ENCODE measurements at regions not wholly inside any gene's neighbourhood (a gene's known extent, or its start where the extent isn't known, plus 50 kb on each side); places are given as distances from the start of the nearest gene placed in this dataset.

DNA sequence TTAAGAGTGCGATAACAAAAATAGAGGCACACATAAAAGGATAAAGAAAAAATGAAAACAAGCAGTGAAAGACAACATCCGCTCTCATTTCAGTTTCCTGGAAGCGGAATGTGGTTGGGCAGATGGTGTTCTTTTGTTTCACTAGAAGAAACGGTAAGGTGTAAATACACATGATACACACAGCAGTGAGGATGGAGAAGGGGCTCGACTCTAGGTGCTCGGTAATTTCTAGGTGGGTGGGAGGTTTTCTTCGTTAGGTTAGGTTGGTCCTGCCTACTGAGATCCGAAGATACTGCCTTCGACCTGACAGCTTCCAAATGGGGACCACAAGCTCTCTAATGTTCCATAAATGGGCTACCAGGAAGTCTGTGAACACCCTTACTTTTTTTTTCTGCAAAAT is 1082.5 kb downstream of the BCL11B start:
- Histone ChIP-seq H3K9me3 (ENCODE audit: low read length) (no peaks in the 10 kb centered on the region), H3K4me2 (ENCODE audit: low read length) (no peak overlapping the region), H2AFZ (ENCODE audit: low read depth, low read length) (no peak overlapping the region), H3K4me3 (ENCODE audit: low read length) (no peak overlapping the region), H3F3A (ENCODE audit: insufficient read depth, low read length, poor library complexity, severe bottlenecking) (no peaks in the 10 kb centered on the region), H3K79me2 (replicated peaks; ENCODE audit: insufficient read depth, low read length) (no peaks in the 10 kb centered on the region), H3K36me3 (ENCODE audit: insufficient read depth, low read length) (no peaks in the 10 kb centered on the region), H3K27ac (ENCODE audit: low read length) (no peak overlapping the region), H3K9ac (ENCODE audit: low read length) (no peak overlapping the region), H3K27me3 (ENCODE audit: insufficient read depth, low read depth, low read length) (no peaks in the 10 kb centered on the region), H4K20me1 (ENCODE audit: insufficient read depth) (no peaks in the 10 kb centered on the region), H3K9me2 (ENCODE audit: insufficient read depth, low read length) (no peaks in the 10 kb centered on the region)
- TF ChIP-seq TAF1 (IDR thresholded peaks at IDR 0.05; ENCODE audit: low read depth) (no peak), EZH2 (IDR thresholded peaks at IDR 0.05; ENCODE audit: borderline replicate concordance, insufficient read depth, low read length, poor library complexity, severe bottlenecking) (no peak), SMC3 (conservative IDR thresholded peaks at IDR 0.05; ENCODE audit: poor library complexity) (no peak), MXI1 (conservative IDR thresholded peaks at IDR 0.05; ENCODE audit: poor library complexity, severe bottlenecking) (no peak), EP300 (conservative IDR thresholded peaks at IDR 0.05; ENCODE audit: poor library complexity, severe bottlenecking) (no peak), POLR2AphosphoS5 (IDR thresholded peaks at IDR 0.05) (no peak), RAD21 (conservative IDR thresholded peaks at IDR 0.05) (no peak)
- TF ChIP-seq, protein P1, sequence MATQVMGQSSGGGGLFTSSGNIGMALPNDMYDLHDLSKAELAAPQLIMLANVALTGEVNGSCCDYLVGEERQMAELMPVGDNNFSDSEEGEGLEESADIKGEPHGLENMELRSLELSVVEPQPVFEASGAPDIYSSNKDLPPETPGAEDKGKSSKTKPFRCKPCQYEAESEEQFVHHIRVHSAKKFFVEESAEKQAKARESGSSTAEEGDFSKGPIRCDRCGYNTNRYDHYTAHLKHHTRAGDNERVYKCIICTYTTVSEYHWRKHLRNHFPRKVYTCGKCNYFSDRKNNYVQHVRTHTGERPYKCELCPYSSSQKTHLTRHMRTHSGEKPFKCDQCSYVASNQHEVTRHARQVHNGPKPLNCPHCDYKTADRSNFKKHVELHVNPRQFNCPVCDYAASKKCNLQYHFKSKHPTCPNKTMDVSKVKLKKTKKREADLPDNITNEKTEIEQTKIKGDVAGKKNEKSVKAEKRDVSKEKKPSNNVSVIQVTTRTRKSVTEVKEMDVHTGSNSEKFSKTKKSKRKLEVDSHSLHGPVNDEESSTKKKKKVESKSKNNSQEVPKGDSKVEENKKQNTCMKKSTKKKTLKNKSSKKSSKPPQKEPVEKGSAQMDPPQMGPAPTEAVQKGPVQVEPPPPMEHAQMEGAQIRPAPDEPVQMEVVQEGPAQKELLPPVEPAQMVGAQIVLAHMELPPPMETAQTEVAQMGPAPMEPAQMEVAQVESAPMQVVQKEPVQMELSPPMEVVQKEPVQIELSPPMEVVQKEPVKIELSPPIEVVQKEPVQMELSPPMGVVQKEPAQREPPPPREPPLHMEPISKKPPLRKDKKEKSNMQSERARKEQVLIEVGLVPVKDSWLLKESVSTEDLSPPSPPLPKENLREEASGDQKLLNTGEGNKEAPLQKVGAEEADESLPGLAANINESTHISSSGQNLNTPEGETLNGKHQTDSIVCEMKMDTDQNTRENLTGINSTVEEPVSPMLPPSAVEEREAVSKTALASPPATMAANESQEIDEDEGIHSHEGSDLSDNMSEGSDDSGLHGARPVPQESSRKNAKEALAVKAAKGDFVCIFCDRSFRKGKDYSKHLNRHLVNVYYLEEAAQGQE (IDR thresholded peaks at IDR 0.05; ENCODE audit: borderline replicate concordance): no peak
- TF ChIP-seq, protein P2, sequence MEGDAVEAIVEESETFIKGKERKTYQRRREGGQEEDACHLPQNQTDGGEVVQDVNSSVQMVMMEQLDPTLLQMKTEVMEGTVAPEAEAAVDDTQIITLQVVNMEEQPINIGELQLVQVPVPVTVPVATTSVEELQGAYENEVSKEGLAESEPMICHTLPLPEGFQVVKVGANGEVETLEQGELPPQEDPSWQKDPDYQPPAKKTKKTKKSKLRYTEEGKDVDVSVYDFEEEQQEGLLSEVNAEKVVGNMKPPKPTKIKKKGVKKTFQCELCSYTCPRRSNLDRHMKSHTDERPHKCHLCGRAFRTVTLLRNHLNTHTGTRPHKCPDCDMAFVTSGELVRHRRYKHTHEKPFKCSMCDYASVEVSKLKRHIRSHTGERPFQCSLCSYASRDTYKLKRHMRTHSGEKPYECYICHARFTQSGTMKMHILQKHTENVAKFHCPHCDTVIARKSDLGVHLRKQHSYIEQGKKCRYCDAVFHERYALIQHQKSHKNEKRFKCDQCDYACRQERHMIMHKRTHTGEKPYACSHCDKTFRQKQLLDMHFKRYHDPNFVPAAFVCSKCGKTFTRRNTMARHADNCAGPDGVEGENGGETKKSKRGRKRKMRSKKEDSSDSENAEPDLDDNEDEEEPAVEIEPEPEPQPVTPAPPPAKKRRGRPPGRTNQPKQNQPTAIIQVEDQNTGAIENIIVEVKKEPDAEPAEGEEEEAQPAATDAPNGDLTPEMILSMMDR (IDR thresholded peaks at IDR 0.05; ENCODE audit: poor library complexity, severe bottlenecking): no peak

GRCh38 chr14:98189944-98190343 is 1082.1 kb downstream of the BCL11B start:
- no peak overlapping the region for H2AFZ ChIP-seq (ENCODE audit: low read depth, low read length)
- no peaks in the 10 kb centered on the region for H3K27me3 ChIP-seq (ENCODE audit: insufficient read depth, low read depth, low read length)
- H3K9me3 ChIP-seq (ENCODE audit: low read length): no peaks in the 10 kb centered on the region
- H3K36me3 ChIP-seq (ENCODE audit: insufficient read depth, low read length): no peaks in the 10 kb centered on the region
- no peak overlapping the region for H3K9ac ChIP-seq (ENCODE audit: low read length)
- H3K79me2 ChIP-seq (replicated peaks; ENCODE audit: insufficient read depth, low read length): no peaks in the 10 kb centered on the region
- H3K9me2 ChIP-seq (ENCODE audit: insufficient read depth, low read length): no peaks in the 10 kb centered on the region
- H3K4me3 ChIP-seq (ENCODE audit: low read length): no peak overlapping the region
- no peak overlapping the region for H3K27ac ChIP-seq (ENCODE audit: low read length)
- no peak overlapping the region for H3K4me2 ChIP-seq (ENCODE audit: low read length)
- no peaks in the 10 kb centered on the region for H3F3A ChIP-seq (ENCODE audit: insufficient read depth, low read length, poor library complexity, severe bottlenecking)
- no peaks in the 10 kb centered on the region for H4K20me1 ChIP-seq (ENCODE audit: insufficient read depth)
- TF ChIP-seq EZH2 (IDR thresholded peaks at IDR 0.05; ENCODE audit: borderline replicate concordance, insufficient read depth, low read length, poor library complexity, severe bottlenecking): no peak
- no peak for TF ChIP-seq TAF1 (IDR thresholded peaks at IDR 0.05; ENCODE audit: low read depth)

DNA sequence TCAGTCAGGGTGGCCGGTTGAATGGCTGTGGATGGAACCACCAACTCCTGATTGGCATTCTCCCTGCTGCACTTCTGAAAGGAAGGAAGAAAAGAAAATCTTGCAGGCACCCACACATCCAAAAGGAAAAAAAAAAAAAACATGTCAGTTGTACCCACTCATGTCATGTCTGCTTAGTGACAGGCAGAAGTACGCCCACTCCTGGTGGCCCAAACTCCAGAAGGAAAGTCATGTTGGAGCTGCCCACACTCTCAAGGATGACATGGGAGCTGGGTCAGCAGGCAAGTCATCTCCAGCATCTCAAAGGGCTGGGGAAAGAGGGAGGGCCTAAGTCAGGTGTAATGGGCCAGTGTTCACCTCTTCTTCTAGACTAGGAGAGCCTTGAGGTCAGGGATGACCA is 1079.1 kb downstream of the BCL11B start:
- no peak overlapping the region for H3K4me2 ChIP-seq (ENCODE audit: low read length)
- no peaks in the 10 kb centered on the region for H3K27me3 ChIP-seq (ENCODE audit: insufficient read depth, low read depth, low read length)
- TF ChIP-seq RAD21 (conservative IDR thresholded peaks at IDR 0.05) (no peak), POLR2AphosphoS5 (IDR thresholded peaks at IDR 0.05) (no peak), MXI1 (conservative IDR thresholded peaks at IDR 0.05; ENCODE audit: poor library complexity, severe bottlenecking) (no peak), TAF1 (IDR thresholded peaks at IDR 0.05; ENCODE audit: low read depth) (no peak), SMC3 (conservative IDR thresholded peaks at IDR 0.05; ENCODE audit: poor library complexity) (no peak)
- H3K9me3 ChIP-seq (ENCODE audit: low read length): no peaks in the 10 kb centered on the region
- H3K36me3 ChIP-seq (ENCODE audit: insufficient read depth, low read length): no peaks in the 10 kb centered on the region
- no peaks in the 10 kb centered on the region for H3K9me2 ChIP-seq (ENCODE audit: insufficient read depth, low read length)
- H3K27ac ChIP-seq (ENCODE audit: low read length): no peak overlapping the region
- H3F3A ChIP-seq (ENCODE audit: insufficient read depth, low read length, poor library complexity, severe bottlenecking): no peaks in the 10 kb centered on the region
- H2AFZ ChIP-seq (ENCODE audit: low read depth, low read length): no peak overlapping the region
- no peak overlapping the region for H3K4me3 ChIP-seq (ENCODE audit: low read length)
- no peaks in the 10 kb centered on the region for H3K79me2 ChIP-seq (replicated peaks; ENCODE audit: insufficient read depth, low read length)
- no peak overlapping the region for H3K9ac ChIP-seq (ENCODE audit: low read length)
- no peaks in the 10 kb centered on the region for H4K20me1 ChIP-seq (ENCODE audit: insufficient read depth)

Data from neural cell (in vitro differentiated cells).